ENCODE measurements at regions not wholly inside any gene's neighbourhood (a gene's known extent, or its start where the extent isn't known, plus 50 kb on each side); places are given as distances from the start of the nearest gene placed in this dataset.
A peak's percentile ranks its signal among the peaks of the same experiment; 100 is the strongest.

DNA sequence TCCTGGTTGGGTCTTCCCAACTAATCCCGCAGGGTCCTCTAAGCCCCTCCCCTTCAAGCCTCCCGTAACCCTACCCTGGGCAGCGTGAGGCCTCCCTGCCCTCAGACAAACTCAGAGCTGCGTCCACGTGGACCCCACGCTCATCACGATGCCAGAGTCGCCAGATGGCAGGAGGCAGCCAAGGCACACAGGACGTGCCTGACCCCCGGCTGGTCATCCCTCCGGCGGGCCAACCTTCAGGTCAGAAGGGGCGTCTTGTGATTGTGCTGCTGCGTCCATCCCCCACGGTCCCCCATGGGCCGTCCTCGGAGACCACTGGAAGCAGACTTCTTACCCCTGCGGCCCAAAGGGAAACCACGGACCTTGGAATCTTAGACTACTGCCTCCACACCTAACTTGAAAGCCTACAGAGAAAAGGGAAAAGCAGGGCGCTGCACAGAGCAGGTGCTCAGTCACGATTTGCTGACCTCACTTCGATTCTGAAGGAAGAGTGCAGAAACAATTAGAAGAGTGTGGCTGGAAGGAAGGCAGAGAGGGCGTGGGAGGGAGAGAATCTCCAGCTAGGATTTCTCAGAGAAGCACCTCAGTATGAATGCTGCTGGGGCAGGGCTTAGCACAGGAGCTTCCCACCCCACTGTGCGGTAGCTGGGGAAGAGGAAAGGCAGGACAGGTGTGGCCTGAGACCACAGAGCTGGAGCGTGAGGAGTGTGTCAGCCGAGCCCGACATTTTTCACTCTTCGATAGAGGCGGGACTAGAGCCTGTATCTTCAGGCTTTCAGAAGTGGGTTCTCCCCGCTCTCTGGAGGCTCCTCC is 174.8 kb downstream of the ERCC6L2 start:
- H3K4me1 Mint-ChIP-seq (ENCODE audit: low read depth in 2 of 2), result peaks cover 0 to 3% of the 10 kb centered on the region in 2 donors
- no peak overlapping the region for H3K27ac Mint-ChIP-seq
- ATAC-seq, result no peak
- DNase-seq (ENCODE audit: low spot score), result no peak
- no peak overlapping the region for H3K4me3 Mint-ChIP-seq
- peaks cover 0 to 9% of the 10 kb centered on the region in 2 donors for H3K27me3 Mint-ChIP-seq
- H3K9me3 Mint-ChIP-seq, result no peaks in the 10 kb centered on the region
- no peaks in the 10 kb centered on the region for H3K36me3 Mint-ChIP-seq

DNA sequence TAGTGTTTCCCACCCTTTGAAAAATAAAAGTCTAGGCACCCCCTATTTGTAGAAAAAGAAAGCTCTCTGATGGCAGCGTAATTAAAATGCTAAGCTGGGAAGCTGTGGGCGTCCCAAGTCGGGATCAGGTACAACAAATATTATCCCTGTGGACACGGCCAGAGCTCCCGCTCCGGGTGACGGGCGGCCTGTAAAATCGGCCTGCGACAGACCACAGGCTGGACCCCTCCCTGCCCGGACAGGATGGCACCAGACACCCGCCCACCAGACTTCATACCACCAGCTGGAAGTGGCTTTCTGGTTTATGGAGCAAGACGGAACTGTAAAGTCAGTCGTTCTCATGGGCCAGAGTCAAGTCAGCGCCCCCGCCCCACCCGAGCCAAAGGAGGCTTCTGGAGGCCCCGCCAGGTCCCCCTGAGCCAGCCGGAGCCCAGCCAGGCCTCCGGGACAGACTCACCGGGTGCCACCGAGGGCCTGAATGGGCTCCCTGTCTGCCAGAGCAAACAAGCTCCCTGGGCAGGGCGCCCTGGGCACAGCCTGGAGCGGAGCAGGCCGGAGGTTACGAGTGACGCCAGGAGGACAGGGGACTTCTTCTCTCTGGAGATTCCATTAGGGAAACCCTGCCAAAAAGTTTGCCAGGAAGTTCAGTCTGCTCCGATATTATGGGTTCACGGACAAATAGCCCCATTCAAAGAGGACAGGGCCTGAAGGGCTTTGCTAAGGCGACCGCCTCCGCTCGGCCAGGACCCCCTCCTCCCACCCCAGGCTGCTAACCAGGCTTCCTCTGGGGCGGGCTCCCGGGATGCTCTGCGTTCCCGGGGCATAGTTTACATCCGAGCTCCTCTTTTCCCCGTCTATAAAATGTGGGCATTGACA is 173.7 kb downstream of the ERCC6L2 start:
- Mint-ChIP-seq H3K9me3 (no peaks in the 10 kb centered on the region), H3K27me3 (peaks cover 0 to 9% of the 10 kb centered on the region in 2 donors), H3K4me3 (no peak overlapping the region), H3K4me1 (ENCODE audit: low read depth in 2 of 2) (peaks cover 0 to 3% of the 10 kb centered on the region in 2 donors), H3K27ac (no peak overlapping the region), H3K36me3 (no peaks in the 10 kb centered on the region)
- DNase-seq (ENCODE audit: low spot score) (no peak), ATAC-seq (no peak)

DNA sequence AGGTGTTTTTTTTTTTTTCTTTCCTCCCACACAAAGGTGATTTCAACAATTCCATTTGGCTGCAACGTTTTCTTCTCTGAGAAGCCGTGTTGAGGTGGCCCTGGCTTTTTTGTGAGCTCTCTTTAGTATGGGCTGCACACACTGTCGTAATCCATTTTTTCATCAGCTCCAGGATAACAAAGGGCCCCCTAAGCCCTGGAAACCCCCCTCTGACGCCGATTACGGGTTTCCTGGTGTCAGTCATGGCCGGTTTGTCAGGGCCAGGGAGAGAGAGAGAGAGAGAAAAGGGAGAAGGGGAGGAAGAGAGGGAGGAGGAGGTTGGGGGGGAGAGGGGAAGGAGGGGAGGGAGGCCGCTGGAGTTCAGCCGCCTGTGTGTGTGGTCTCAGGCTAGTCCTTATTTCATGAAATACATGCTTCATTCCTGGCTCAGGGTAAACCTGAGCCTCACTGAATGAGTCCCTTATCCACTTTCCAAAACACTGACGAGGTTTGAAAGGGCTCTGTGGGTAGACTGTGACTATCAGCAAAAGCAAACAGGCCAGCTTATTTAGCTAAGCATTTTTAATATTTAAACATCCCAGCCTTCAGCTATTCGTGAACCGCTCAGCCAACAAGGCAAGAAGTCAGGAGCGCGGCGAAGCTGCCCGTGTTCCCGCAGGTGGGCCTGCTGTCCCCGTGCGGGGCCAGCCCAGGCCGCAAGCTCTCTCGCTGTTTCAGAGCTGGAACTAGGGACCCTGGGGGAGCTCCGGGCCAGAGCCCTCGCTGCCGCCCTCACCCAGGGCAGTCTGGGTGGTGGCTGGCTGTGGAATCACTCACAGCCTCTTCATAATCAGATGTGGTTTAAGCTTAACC is 172.8 kb downstream of the ERCC6L2 start:
- no peaks in the 10 kb centered on the region for H3K9me3 Mint-ChIP-seq
- ATAC-seq, result peak in 1 of 2 donors; percentile 67

DNA sequence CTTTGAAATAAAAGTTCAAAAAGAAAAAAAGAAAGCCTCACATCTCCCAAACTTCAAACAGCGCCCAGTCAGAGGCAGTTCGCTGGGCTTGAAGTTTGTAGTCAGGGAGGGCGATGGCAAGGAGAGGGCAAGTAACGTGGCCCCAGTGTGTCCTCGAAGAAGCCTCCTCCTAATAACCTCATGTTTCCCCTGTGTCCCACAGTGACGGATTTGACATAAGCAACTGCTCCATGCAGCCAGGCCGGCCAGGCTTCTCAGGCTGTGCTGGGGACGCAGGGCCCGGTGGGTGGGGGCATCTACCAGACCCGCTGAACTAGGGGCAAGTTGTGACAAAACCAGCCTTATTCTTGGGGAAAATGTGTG is 172.2 kb downstream of the ERCC6L2 start:
- Mint-ChIP-seq H3K36me3 (no peaks in the 10 kb centered on the region), H3K9me3 (no peaks in the 10 kb centered on the region), H3K4me1 (ENCODE audit: low read depth in 2 of 2) (peaks cover 0 to 3% of the 10 kb centered on the region in 2 donors), H3K4me3 (no peak overlapping the region), H3K27me3 (peaks cover 0 to 6% of the 10 kb centered on the region in 2 donors), H3K27ac (peak overlapping the region in 1 of 2 donors; percentile 50)
- no peak for ATAC-seq
- DNase-seq (ENCODE audit: low spot score), result no peak

More for the DNA sequence above, 172.8 kb downstream of the ERCC6L2 start:
- Mint-ChIP-seq H3K4me1 (ENCODE audit: low read depth in 2 of 2) (peaks cover 0 to 3% of the 10 kb centered on the region in 2 donors), H3K4me3 (no peak overlapping the region), H3K36me3 (no peaks in the 10 kb centered on the region), H3K27me3 (peaks cover 0 to 6% of the 10 kb centered on the region in 2 donors), H3K27ac (peak overlapping the region in 1 of 2 donors; percentile 50)
- no peak for DNase-seq (ENCODE audit: low spot score)

DNA sequence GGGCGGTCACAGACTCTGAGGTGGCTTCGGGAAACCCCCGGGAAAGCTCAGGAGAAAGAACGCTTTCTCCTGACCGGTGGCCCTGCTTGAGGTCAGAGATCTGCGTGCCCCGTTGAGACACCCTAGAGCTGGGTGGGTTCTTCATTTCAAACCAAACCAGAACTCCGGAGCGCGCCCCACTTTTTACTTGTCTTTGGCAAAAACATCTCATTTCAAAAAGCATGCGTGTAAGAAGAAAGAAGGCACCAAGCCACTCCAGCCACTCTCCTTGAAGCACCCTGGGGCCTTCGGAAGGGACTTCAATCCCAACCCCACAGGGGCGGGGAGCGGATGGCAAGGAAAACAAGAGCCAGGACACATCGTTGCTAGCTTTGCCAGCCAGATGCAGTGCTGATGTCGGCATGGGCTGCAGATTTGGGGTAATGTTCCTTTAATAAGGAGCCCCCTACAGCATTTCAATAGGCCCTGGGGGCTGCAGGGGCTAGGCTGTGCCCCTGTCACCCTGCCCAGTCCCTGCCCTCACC is 171.7 kb downstream of the ERCC6L2 start:
- Mint-ChIP-seq H3K36me3 (no peaks in the 10 kb centered on the region), H3K27ac (peak overlapping the region in 1 of 2 donors; percentile 43), H3K9me3 (no peaks in the 10 kb centered on the region)

DNA sequence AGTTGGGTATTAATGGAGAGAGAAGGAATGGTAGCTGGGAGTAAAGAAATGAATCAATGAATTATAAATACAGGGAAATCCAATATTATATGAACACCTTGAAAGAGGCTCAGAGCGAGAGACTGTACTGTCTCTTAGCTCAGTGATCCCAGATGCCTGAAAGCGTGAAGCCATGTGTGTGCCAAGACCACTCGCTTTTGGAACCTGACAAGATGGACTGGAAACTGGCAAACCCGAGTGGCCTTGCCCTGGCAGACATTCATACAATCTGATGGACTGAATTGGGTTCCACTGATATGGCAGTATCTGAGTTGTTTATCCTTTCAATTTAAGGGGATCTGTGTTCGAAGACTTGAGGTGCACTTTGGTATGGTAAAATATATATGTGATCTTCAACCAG is 170.3 kb downstream of the ERCC6L2 start:
- Mint-ChIP-seq H3K27ac (no peak overlapping the region), H3K36me3 (no peaks in the 10 kb centered on the region), H3K9me3 (no peaks in the 10 kb centered on the region), H3K27me3 (peaks cover 0 to 4% of the 10 kb centered on the region in 2 donors), H3K4me3 (no peak overlapping the region), H3K4me1 (ENCODE audit: low read depth in 2 of 2) (no peaks in the 10 kb centered on the region)
- ATAC-seq (no peak), DNase-seq (ENCODE audit: low spot score) (no peak)

More for the DNA sequence above, 171.7 kb downstream of the ERCC6L2 start:
- Mint-ChIP-seq H3K4me3 (no peak overlapping the region), H3K27me3 (peaks cover 0 to 6% of the 10 kb centered on the region in 2 donors), H3K4me1 (ENCODE audit: low read depth in 2 of 2) (peaks cover 0 to 3% of the 10 kb centered on the region in 2 donors)
- ATAC-seq (no peak), DNase-seq (ENCODE audit: low spot score) (no peak)

DNA sequence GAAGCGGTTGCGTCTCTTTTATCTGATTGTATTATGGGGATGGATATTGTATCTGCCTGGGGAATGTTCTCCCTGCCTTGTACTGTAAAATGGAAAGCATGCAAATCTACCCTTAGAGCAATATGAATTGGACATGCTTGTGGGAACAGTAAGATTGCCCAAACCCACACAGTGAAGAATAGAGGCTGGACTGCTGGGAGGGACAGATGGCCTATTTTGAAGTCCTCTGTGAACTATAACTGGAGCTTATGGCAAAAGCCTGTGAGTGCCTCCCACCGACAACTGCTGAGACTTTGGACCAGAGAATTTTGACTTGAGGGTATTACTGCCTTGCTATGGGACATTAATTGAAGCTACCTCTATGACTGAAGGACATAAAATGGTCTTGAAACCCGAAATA is 168.9 kb downstream of the ERCC6L2 start:
- H3K4me1 Mint-ChIP-seq (ENCODE audit: low read depth in 2 of 2), result peaks cover under 1 to 7% of the 10 kb centered on the region in 2 donors
- no peak for DNase-seq (ENCODE audit: low spot score)
- ATAC-seq, result no peak
- H3K36me3 Mint-ChIP-seq, result no peaks in the 10 kb centered on the region
- H3K27me3 Mint-ChIP-seq, result peaks cover 0 to 4% of the 10 kb centered on the region in 2 donors
- no peaks in the 10 kb centered on the region for H3K9me3 Mint-ChIP-seq
- H3K4me3 Mint-ChIP-seq, result no peak overlapping the region
- H3K27ac Mint-ChIP-seq, result no peak overlapping the region

DNA sequence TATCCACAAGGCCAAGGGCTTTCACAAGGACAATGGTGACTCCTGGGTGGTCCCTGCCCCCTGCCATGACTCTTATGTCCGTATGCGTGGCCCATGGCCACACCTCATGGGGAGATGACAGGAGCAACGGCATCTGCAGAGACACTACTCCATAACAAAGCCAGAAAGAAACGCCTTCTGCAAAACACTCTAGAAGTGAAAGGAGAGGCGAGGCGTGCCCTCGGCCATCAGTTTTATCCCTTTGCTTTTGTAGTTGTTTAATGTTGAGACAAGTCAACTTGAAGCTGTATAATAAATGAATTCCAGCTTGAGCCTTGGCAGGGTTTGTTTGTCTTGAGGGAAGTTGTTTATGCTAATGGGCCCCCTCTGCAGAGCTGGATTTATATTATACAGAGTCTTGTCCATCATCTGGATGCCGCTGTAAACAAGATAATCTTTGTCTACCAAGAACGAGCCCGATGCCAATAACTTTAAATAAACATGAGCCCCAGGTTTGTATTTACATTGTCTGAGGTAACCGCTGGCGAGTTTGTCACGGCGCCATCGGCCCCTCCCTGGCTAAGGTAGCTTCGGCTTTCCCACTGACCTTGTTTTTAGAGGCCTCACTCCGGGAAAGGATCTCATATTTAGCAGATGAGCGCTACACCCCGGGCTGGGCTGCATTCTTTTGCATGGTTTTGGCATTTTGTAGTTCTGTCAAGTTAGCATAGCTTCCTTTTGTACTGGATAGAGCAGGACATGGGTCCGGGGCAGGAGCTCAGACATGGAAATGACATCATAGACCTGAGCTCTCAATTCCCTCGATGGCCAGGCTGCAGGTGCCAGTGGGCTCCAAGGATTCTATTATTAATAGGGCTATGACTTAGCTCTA is 165.3 kb downstream of the ERCC6L2 start:
- H3K4me1 Mint-ChIP-seq (ENCODE audit: low read depth in 2 of 2), result peaks cover 9 to 21% of the 10 kb centered on the region in 2 donors
- ATAC-seq (no peak), DNase-seq (ENCODE audit: low spot score) (no peak)
- no peak overlapping the region for H3K4me3 Mint-ChIP-seq
- peaks cover 20% of the 10 kb centered on the region for H3K36me3 Mint-ChIP-seq
- H3K27ac Mint-ChIP-seq, result peak overlapping the region in 1 of 2 donors; percentile 86
- peaks cover 0 to 3% of the 10 kb centered on the region in 2 donors for H3K27me3 Mint-ChIP-seq
- peaks cover 17% of the 10 kb centered on the region for H3K9me3 Mint-ChIP-seq

DNA sequence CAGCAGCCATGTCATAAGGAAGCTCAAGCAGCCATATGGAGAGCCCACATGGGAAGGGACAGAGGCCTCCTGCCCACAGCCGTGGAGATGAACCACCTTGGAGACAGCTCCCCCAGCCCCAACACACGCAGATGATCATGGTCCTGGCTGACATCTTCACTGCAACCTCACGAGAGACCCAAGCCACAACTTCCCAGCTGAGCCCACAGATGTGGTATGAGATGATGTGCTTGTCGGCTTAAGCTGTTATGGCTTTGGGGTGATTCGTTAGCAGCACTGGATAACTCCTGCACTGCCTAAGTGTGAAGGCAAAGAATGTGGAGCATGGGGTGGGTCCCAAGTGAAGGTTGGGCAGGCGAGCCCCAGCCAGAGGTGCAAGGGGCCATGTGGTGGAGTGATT is 163.4 kb downstream of the ERCC6L2 start:
- peaks cover 17% of the 10 kb centered on the region for H3K9me3 Mint-ChIP-seq
- ATAC-seq (no peak), DNase-seq (ENCODE audit: low spot score) (no peak)
- H3K27ac Mint-ChIP-seq, result peak overlapping the region in 1 of 2 donors; percentile 12
- H3K4me1 Mint-ChIP-seq (ENCODE audit: low read depth in 2 of 2), result peaks cover 9 to 21% of the 10 kb centered on the region in 2 donors
- peaks cover 20% of the 10 kb centered on the region for H3K36me3 Mint-ChIP-seq
- no peak overlapping the region for H3K4me3 Mint-ChIP-seq
- H3K27me3 Mint-ChIP-seq, result peaks cover 0 to 3% of the 10 kb centered on the region in 2 donors

DNA sequence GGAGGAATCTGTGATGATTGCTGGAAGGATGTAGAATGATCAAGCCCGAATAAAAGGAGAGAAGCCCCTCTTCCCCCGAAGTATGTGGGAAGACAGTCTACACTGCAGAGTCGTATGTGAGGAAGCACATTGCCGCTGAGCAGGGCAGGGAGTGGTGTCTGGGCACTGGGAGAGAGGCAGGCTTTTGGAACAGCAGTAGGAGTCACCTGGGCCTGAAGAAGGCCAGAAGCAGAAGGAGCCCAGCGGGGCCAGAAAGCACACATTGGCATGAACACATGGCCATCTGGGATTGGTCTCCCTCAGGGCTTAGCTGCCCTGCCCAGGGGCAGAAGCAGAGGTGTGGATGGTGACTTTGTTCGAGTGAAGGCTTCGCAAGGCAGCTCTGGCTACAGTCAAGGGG is 162.8 kb downstream of the ERCC6L2 start:
- ATAC-seq (no peak), DNase-seq (ENCODE audit: low spot score) (no peak)
- peaks cover 17% of the 10 kb centered on the region for H3K9me3 Mint-ChIP-seq
- peaks cover 0 to 3% of the 10 kb centered on the region in 2 donors for H3K27me3 Mint-ChIP-seq
- H3K36me3 Mint-ChIP-seq, result peaks cover 20% of the 10 kb centered on the region
- H3K27ac Mint-ChIP-seq, result no peak overlapping the region
- H3K4me1 Mint-ChIP-seq (ENCODE audit: low read depth in 2 of 2), result peaks cover 9 to 21% of the 10 kb centered on the region in 2 donors
- no peak overlapping the region for H3K4me3 Mint-ChIP-seq

DNA sequence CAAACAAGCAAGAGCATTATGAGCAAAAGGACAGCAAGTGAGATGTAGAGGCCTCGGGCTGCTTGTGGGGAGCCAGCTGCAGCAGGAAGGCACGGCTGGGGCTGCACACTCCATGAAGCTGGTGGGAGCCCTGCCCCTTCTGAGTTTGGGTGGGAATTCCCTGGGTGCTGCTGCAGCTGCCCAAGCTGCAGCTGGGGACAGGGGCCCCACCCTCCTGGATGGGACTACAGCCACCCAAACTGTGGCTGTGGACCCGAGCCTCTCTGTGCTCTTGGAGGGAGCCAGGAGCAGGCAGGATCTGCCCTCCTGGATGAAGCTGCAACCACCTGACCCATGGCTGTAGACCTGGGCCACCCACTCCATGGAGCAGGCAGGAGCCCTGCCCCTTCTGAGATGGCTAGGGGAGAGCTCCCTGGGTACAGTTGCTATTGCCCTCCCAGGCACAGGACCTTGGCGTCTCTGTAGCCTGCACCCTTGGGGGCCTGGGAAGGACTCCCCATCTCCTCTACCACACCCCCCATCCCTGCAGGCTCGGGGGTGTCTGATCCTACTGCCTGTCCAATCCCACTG is 159.1 kb downstream of the ERCC6L2 start:
- peaks cover 0 to 3% of the 10 kb centered on the region in 2 donors for H3K27me3 Mint-ChIP-seq
- H3K36me3 Mint-ChIP-seq, result peaks cover 20% of the 10 kb centered on the region
- peaks cover 9 to 17% of the 10 kb centered on the region in 2 donors for H3K4me1 Mint-ChIP-seq (ENCODE audit: low read depth in 2 of 2)
- peaks cover 17% of the 10 kb centered on the region for H3K9me3 Mint-ChIP-seq
- no peak overlapping the region for H3K4me3 Mint-ChIP-seq
- DNase-seq (ENCODE audit: low spot score) (no peak), ATAC-seq (peak in 1 of 2 donors; percentile 7)
- peak overlapping the region in 1 of 2 donors; percentile 48 for H3K27ac Mint-ChIP-seq

DNA sequence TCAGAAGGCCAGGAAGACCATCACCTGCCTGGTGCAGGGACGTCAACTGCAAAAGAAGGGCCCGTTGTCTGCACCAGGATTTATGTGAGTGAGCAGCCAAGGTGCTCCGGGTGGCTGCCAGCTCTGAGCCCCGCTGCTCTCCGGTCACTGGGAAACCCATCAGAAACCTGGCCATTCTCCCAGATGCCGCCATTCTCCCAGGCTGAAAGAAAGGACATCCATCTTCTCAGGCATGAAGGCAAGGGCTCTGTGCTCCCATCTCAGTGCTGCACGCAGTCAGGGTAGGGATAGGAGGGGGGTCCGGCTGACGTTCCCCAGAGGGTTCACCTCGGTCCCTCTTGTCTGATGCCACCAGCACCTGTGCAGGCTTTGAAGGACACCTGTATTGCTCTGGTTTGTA is 158.4 kb downstream of the ERCC6L2 start:
- H3K4me1 Mint-ChIP-seq (ENCODE audit: low read depth in 2 of 2), result peaks cover 4 to 12% of the 10 kb centered on the region in 2 donors
- ATAC-seq, result no peak
- H3K27me3 Mint-ChIP-seq, result peaks cover 0 to 3% of the 10 kb centered on the region in 2 donors
- no peak for DNase-seq (ENCODE audit: low spot score)
- no peak overlapping the region for H3K4me3 Mint-ChIP-seq
- peaks cover 16% of the 10 kb centered on the region for H3K36me3 Mint-ChIP-seq
- H3K27ac Mint-ChIP-seq, result peak overlapping the region in 1 of 2 donors; percentile 48
- peaks cover 14% of the 10 kb centered on the region for H3K9me3 Mint-ChIP-seq
